T47D (cell line): ENCODE measurements at regions not wholly inside any gene's neighbourhood (a gene's known extent, or its start where the extent isn't known, plus 50 kb on each side); places are given as distances from the start of the nearest gene placed in this dataset.

Experiments
- DNase-seq, 2 experiments: peaks; one replicate each; pipeline versions ENCODE4 v3.0.0 to v3.0.0-alpha.2; 2011 to 2012; ENCODE audit warnings: low read depth in 1 of 2, low spot score in 1 of 2
- JUND ChIP-seq: IDR thresholded peaks from 2 replicates; pipeline ENCODE4 v1.6.1; 2012; ENCODE audit warnings: low read depth
- in situ Hi-C: cut with HindIII; loops from 2 replicates; pipeline ENCODE4 v1.10.0; 2016; ENCODE audit warnings: low sequenced_read_pairs, low pct_unique_long_range_greater_than_20kb

DNA sequence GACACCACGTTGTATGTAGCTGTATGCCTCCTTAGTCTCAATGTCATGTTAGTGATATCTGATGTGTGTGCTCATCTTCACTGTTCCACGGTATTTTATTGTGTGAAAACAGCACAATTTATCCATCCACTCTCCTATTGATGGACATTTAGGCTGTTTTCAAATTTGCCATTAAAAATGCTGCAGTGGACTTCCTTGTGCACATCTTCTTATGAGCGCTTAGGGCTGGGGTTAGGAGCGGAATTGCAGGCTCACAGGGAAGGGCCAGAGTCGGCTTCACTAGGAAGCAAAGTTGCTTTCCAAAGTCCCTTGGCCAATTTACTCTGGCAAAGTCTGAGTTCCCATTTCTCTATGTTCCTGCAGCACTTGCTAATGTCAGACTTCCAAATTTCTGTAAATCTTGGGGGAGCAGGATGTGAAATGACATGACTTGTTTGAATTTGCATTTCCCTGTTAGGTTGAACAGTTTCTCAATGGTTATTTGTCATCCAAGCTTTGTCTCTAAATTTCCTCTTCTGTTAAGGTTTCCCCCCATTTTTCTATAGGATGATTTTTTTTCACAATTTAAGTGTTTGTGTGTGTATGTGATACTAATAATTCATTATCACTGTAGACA is 75.4 kb downstream of the MYEOV start:
- no peak for DNase-seq
- TF ChIP-seq JUND: no peak
- in situ Hi-C loops: no loop called here

- TF ChIP-seq JUND: no peak
- in situ Hi-C loops: no loop called here
- DNase-seq: no peak
Observed at GRCh38 chr11:69369945-69370344, 76.0 kb downstream of the MYEOV start.

DNA sequence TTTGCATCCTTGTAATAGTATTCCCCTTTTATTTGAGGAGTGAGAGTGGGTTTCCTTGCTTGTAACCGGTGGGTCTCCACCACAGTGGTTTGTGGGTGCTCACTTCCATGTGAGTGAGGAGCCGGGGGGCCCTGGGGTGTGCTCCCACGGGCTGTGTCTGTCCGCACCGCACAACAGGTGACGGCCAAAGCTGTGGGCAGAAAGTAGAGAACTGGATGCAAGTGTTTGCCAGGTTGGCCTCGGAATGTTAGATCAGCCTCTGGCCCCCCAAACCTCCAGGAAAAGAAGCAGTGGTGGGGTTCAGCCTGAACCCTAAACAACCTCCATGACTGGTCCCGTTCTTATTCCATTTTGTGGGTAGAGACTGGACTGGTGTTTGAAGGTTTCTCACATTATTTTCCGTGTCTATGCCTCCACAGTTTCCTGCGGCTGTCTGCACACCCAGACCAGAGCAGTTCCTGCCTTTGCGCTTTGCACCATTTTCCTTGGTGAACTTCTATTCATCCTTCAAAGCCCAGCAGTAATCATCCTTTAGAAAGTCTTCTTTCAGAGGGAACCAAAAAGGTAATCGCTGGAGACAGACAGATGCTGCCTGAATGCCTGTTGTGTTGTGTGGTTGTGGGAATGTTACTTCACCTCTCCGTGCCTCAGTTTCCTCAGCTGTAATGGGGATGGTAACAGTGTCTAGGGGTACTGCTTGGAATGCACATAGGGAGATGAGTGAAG is 77.2 kb downstream of the MYEOV start:
- in situ Hi-C loops: no loop called here
- no peak for DNase-seq
- TF ChIP-seq JUND: no peak

- DNase-seq: no peak
- no peak for TF ChIP-seq JUND
- in situ Hi-C loops: no loop called here
Observed at GRCh38 chr11:69371731-69372588, 78.0 kb downstream of the MYEOV start.

- no peak for TF ChIP-seq JUND
- in situ Hi-C loops: no loop called here
- no peak for DNase-seq
Observed at GRCh38 chr11:69372589-69373250, 78.8 kb downstream of the MYEOV start.

- no peak for TF ChIP-seq JUND
- no peak for DNase-seq
- in situ Hi-C loops: no loop called here
Observed at GRCh38 chr11:69373251-69373635, 79.3 kb downstream of the MYEOV start.

DNA sequence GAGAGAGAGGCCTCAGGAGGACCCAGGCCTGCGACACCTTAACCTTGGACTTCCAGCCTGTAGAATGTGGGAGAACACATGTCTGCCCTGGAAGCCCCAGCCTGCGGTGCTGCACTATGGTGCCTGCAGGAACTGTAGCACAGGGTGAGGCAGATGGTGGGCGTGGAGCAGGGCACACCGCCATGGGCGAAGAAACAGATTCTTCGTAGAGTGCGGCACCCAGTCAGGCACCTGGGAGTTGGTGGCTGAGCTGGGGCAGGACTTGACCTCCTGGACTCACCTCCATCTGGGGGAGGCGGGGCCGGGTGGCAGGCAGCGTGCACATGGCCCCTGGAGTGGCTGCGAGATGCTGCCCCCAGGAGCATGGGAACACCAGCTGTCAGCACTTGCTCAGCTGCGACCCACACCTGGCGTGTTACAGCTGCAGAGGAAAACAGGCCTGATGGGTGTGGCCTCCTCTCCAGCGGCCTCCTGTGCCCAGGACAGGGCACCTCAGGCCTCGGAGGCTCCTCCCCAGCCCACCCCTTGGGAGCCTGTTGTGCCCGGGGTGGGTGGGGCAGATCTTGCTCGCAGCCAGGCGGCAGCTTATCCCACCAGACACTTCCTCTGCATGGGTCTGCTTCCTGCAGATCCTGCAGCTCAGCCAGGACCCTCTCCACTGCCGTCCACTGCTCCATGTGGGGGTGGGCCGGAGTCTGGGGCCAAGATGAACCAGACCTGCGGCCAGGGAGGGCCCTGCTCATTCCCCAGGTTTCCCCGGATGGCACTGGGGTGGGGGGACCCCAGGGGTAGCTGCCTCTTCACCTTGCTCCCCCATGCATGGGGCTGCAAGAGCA is 80.4 kb downstream of the MYEOV start:
- in situ Hi-C loops: no loop called here
- TF ChIP-seq JUND: no peak
- no peak for DNase-seq

GRCh38 chr11:69374946-69375310 is 81.0 kb downstream of the MYEOV start:
- no peak for TF ChIP-seq JUND
- DNase-seq: no peak
- in situ Hi-C loops: no loop called here

- in situ Hi-C loops: no loop called here
Observed at GRCh38 chr11:69375316-69376154, 81.6 kb downstream of the MYEOV start.

GRCh38 chr11:69376155-69377028 is 82.4 kb downstream of the MYEOV start:
- in situ Hi-C loops: no loop called here
- no peak for TF ChIP-seq JUND
- no peak for DNase-seq

More at GRCh38 chr11:69375316-69376154, 81.6 kb downstream of the MYEOV start:
- TF ChIP-seq JUND: no peak
- DNase-seq: no peak
